ENCODE measurements at regions not wholly inside any gene's neighbourhood (a gene's known extent, or its start where the extent isn't known, plus 50 kb on each side); places are given as distances from the start of the nearest gene placed in this dataset.

DNA sequence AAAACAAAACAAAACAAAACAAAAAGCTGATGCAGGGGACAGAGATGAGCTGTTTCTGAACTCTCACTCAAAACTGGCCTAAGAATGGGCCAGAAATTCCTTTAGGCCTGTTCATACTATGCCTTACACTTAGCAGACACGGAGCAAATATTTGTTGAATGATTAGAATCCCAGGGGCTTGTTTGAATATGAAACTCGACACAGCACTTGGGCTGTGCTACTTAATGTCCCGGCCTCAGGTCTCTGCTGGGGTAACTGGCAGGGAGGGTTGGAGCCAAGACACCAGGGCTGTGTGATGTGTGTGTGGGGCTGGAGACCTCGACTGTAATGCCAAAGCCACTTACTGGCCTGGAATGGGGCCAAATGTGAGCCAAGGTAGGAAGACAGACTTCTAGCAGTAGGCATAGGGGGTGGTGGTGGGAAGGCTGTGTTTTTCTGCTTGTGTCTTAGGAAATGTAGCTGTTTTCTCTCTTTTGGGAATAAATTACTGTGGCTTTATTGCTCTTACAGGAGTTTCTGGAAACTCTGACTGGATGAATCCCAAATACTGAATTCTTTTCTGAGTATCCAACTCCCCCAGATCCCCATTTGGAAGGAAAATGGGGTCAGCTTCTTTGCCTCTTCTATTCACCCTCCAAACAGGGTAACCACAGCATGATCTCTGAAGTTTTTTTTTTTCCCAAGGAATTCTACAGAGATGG lies 66.7 kb downstream of the EMX2 start:
- TF ChIP-seq, protein P1, sequence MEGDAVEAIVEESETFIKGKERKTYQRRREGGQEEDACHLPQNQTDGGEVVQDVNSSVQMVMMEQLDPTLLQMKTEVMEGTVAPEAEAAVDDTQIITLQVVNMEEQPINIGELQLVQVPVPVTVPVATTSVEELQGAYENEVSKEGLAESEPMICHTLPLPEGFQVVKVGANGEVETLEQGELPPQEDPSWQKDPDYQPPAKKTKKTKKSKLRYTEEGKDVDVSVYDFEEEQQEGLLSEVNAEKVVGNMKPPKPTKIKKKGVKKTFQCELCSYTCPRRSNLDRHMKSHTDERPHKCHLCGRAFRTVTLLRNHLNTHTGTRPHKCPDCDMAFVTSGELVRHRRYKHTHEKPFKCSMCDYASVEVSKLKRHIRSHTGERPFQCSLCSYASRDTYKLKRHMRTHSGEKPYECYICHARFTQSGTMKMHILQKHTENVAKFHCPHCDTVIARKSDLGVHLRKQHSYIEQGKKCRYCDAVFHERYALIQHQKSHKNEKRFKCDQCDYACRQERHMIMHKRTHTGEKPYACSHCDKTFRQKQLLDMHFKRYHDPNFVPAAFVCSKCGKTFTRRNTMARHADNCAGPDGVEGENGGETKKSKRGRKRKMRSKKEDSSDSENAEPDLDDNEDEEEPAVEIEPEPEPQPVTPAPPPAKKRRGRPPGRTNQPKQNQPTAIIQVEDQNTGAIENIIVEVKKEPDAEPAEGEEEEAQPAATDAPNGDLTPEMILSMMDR (IDR thresholded peaks at IDR 0.05) = no peak
- no peak for TF ChIP-seq POLR2A (IDR thresholded peaks at IDR 0.05)
- TF ChIP-seq EP300 (IDR thresholded peaks at IDR 0.05) = no peak
